HG02943 (cell line): ENCODE measurements at regions not wholly inside any gene's neighbourhood (a gene's known extent, or its start where the extent isn't known, plus 50 kb on each side); places are given as distances from the start of the nearest gene placed in this dataset.

Experiments
- ATAC-seq: cut with Tn5 transposase; IDR thresholded peaks from one replicate; pipeline ENCODE4 v1.9.1; 2021; ENCODE audit warnings: mild to moderate bottlenecking, low read depth, moderate library complexity; ENCODE audit not compliant: unreplicated experiment

DNA sequence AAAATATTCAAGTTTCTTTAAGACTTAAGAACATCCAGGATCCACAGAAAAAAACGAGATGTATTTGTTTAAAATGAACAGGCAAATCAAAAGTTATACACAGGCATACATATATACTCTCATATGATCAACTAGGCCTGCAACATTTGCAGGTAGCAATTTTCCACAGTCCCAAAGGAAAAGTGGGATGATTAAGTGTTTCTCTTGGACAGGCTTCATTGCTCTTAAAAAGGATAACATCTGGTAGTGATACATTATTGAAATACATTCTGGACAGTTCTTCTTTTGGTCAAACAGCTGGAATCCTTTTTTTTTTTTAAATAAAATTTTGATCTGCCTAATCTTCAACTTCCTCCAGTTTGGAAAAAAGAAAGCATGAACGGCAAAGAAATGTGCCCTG is 114.8 kb upstream of the TDRD3 start:
- ATAC-seq: no peak

DNA sequence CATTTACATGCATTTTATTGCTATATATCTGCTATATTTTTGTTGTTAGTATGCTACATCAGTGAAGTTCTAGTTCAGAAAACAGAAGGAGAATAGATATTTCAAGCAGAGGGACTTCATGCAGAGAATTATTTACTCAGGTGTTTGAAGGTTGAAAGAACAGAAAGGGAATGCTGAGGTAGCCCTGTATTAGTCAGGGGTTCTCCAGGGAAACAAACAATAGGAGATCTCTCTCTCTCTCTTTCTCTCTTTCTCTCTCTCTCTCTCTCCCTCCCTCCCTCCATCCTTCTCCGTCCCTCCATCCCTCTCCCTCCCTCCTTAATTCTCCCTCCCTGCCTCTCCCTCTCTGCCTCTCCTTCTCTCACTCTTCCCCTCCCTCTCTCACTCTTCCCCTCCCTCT is 114.3 kb upstream of the TDRD3 start:
- ATAC-seq: no peak

DNA sequence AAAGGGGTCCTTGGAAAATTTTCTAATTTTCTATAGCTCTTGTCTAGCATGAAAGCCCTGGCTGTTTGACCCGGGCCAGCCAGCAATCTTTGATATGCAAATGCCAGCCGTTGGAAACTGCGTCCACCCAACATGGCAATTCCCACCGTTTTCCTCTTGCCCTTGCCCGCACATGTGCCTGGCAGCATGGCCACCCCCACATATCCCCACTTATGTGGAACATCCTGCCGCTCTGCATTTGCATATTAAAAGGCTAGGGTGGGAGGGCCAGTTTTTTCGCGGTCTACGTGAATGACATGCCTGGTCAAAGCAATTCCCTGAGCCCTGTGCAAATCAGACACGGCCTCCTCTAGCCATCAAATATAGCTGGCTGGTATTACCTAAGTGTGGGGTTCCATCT is 110.3 kb upstream of the TDRD3 start:
- no peak for ATAC-seq

DNA sequence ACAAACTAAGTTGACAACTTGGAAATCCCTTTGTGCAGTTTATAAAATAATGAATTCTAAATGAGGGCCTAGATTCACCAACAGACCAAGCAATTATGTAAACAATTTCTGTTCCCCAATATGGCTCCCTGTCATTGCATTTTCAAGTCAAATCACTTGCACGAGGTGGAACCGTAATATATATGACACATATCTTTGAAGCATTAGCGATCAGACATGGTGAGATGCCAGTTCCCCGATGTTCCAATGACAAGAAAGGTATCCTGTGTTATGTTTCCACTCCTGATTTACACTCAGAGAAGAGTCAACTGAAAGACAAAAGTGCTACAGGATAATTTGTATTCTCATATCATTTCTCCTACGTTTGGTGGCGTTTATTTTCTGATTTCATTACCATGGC is 108.5 kb upstream of the TDRD3 start:
- no peak for ATAC-seq

DNA sequence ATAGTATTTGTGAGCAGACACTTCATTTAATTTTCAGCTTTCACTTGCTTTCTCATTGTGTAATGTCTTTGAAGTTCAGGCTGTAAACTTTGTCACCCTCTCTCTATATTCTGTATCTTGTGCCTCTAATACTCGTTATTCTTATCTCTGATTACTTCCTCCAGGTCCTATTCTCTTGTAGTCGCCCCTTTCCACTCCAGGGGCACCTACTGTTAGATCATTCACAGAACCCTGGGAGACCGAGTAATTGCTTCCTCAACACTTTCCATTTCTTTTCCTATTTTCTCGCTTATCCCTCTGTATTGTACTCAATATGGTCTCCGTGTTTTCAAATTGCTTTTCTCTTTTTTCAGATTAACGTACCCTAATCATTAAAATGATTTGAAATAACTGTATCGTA is 93.9 kb upstream of the TDRD3 start:
- ATAC-seq: no peak

DNA sequence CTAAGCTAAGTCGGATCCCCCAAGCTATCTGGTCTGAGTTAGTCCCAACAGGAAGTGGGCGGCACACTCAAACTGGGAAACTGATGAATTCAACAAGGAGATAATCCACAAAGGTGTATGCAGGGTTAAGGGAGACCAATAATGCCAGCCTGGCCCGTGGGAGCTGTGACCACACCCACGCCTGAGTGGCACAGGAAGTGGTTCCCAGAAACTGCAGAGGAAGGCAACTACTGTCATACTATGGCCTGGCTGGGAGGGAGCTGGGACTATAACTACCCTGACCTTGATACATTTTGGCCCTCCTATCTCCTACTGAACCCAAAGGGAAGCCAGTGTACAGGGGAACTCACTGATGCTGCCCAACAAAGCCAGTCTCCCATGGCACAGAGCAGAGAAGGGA is 85.5 kb upstream of the TDRD3 start:
- ATAC-seq: no peak

DNA sequence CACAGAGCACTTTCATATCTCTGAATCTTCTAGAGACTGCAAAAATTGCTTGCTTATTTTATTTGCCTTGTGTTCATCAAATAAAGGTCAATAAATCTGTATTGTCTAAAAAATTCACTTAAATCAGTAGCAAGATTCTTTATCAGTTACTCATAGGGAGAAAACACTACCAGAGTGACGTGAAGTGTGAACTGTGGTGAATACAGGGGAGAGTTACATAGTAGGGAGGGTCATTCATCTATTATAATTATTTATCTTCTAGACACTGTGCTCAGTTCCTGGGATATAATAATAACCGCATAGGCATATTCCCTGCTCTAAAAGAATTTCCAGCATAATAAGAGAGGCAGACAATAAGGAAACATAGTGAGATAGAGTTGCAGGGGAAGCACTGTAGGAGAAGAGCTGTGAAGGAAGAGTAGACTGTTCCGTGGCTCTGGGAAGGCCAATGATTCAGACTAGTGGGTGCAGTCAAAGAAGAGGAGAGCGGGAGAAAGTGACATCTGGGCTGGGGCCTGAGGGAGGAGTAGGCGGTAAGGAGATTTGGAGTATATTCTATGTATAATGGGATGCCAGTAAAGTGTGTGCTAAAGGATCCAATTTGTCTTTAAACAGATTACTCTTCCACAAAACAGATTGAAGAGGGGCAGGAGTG is 84.0 kb upstream of the TDRD3 start:
- ATAC-seq: no peak

DNA sequence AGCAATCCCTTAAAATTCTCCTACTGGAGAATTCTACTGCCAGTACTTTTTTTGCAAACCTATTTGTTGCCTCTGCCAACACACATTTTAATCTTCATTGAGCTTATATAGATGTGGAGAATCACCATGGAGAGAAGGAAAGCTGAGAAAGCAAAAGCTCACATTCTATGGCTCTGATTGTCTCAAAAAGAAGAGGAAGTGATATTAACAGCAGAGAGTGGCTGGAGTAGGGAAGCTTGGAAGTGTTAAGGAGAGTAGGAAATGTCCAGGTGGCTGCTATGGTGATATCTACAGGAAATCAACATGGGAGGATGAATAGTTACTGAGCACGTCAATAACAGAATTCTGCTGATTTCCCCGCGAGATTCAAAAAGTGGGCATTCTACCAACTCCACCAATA is 78.8 kb upstream of the TDRD3 start:
- ATAC-seq: no peak

DNA sequence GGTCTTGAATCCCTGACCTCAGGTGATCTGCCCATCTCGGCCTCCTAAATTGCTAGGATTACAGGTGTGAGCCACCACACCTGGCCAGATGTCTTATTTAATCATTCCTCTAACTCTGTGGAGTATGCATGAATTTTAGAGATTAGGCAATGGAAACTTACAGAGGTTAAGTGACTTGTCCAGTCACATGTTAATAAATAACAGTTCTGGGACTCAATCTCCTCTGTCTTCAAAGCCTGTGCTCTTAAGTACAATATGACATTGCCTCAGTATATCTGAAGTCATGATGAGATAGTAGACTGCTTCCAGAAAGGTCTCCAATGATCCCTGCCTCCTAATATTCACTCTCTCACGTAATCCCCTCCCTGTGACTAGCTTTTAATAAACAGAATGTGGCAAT is 72.9 kb upstream of the TDRD3 start:
- ATAC-seq: no peak

DNA sequence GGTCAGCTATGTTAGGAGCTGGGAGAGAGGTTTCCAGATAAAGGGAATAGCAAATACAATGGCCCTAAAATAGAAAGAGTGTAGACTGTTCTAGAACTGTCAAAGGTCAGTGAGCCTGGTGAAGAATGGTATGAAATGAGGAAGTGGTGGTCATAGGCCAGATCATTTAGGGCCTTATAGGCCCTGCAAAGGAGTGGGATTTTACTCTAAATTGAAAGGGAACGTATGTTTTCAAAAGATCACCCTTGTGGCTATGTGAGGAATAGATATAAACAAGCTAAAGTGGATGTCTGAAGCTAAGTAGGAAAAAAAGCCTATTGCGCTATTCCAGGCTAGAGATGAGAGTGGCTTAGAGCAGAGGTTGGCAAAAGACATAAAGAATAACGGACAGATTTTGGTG is 70.7 kb upstream of the TDRD3 start:
- ATAC-seq: no peak

DNA sequence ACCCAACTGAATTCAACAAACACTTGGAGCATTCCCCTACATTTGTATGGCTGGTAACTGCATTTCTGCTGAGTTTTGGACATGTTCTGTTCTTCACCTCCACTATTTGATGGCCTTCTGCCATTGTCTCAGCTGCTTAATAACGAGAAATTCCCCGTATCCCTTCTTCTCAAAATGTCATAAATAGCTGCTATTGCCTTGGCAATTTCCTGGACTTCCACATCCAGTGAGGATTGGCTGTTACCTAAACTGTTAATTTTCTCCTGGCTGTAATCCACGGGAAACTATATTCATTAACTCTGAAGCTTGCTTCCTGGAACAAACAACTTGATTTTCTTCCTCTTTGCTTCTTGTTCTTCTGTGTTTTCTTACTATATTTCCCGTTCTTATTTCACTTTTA is 69.5 kb upstream of the TDRD3 start:
- ATAC-seq: no peak

DNA sequence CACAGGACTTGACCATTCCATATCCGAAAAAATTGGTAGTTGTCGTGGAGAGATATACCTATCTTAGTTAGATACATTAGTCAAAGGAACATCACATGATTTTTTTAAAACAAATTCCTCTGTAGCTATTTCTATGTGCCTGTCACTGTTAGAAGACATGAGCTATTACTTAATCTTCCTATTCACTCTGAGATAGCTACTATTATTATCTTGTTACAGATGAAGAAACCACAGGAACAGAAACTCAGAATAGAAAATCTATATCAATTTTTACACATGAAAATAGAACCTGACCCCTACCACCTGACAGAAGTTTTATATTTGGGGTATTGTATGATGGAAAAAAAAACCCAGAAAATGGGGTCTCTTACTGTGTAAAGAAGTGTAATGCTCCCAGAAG is 68.9 kb upstream of the TDRD3 start:
- ATAC-seq: no peak

DNA sequence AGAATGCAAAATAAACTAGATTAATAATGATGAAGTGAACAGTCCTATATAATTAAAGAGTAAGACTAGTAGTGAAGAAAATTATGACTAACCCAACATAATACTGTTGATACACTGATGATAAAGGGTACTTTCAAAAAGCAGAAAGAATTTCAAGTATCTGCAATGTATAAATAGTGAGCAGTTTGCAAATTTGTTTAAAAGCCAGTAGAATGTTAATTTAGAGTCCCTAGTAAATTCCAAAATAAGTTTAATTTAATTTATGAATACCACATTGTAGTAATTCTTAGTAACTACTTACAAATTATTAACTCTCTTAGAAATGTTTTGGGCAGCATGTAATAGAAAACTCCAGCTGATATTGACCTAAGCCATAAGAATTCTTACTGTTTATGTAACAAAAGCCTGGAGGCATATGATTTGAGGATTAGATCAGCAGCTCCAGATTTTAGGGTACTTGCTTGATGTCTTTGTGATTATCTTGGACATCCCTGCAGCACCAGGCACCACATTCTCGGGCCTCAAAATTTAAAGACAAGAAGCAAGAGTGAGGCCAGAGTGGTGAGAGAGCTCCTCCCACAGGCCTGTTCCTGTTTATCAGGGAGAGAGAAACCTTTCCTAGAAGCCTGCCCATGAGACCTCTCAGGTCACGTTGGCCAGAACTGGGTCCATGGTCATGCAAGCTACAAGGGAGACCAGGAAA is 67.6 kb upstream of the TDRD3 start:
- ATAC-seq: peak; percentile 67

DNA sequence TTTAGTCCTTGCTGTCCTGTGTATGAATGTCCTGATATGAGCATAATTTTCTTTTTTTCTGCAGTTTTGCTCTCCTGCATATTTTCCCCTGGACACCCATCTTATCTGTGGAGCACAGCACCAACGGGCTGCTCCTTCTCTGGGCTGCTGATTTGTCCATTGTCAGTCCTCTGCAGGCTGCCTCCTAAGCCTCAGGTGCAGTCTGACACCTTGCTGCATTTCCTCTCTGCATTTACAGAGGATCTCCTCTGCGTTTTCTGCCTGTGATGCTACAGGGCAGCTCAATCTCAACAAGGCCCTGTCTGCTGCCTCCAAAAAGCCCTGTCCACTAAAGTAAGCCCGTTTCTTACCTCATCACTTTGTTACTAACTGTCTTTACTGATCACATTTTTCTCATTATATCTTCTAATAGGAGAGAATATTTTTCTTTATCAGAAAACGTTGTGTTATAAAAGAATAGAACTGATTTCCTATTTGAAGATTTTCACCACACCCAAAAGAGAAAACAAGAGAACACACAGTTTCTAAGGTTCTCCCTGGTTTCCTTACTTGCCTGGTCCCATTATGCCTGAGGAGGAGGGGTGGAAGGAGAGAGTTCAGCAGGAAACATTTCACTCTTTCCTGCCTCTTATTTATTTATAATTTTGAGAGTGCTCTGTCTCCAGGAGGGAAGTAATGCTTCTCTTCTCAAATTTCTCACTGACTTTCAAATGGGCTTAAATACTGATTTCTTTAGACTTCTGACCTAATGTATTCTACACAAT is 65.6 kb upstream of the TDRD3 start:
- no peak for ATAC-seq

DNA sequence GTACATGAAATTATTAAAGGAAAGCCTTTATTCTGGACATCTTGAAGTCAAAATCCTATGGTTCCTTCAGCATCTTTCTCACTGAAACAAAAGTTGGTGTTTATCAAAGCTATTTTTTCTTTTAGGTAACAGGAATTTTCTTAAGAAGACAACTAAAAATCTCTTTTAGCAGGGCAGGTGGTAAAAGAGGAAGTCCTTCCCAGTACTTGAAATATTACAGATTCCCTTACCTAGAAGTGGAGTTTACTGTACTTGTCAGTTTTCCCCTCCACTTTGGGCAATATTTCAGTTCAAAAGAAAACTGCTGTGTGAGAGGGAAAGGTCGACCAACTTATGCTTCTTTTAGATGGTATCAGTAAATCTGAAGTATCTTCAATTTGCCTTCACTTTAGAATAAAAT is 64.3 kb upstream of the TDRD3 start:
- ATAC-seq: no peak

DNA sequence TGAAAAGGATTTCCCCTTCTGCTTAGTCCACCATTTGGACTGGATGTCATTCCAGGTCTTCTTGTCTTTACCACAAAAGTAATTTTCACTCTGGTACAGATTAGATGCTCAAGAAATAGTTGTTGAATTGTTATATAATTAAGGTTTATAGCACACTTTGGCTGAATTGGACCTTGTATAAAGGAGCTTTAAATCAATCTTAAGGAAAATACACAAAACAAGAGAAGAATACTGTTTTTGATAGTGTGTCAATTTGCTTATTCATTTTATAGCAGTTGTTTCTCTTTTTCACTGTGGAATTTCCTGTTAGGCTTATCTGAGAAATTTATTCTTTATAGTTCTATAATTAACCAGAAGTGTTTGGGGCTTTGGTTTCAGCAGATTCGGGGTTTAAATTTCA is 62.7 kb upstream of the TDRD3 start:
- no peak for ATAC-seq

DNA sequence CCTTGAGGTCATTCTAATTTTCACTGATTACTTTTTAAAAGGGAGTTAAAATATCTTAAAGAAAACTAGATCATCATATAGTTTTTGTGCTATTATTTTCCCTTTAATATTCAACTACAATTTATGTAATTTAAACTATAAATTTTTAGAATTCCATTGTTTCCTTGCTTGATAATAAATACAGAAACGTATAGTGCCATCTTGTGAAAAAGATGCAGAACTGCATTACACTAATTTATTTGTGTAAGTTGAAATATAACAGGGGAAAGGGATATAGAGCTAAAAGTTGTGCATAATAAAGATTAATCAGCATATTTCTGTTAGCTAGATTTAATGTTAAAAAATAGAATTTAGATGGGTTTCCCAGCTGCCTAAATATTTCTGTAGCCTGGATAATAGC is 61.5 kb upstream of the TDRD3 start:
- ATAC-seq: no peak

DNA sequence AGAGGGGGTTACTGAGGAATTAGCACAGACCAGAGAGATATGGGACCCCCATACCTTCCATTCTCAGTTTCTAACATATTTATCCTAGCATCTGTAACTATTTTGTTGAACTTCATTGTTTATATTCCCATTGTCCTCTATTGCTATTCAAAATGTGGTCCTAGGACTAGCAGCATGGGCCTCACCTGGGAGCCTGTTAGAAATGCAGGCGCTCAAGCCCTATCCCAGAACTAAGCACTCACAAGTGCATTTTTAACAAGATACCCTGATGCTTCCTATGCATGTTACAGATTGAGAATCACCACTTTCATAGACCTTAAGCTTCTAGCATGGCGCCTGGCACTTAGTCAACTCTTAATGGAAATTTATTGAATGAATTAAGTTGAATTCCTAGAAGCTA is 58.3 kb upstream of the TDRD3 start:
- no peak for ATAC-seq

DNA sequence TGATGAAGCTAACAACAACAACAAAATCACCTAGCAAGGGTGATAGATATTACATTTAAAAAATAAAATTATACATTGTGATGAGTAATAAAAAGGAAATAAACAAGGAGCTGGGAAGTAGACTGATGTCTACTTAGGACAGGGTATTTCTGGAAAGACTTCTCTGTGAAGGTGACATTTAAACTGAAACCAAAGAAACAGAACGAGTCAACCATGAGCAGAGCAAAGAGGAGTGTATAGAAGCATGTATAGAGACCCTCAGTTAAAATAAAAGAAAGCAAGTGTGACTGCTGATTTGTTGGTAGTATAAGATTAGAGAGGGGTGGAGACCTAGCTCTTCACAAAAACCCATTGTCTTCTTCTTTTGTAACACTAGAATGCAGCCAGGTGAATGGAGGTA is 53.0 kb upstream of the TDRD3 start:
- ATAC-seq: no peak

DNA sequence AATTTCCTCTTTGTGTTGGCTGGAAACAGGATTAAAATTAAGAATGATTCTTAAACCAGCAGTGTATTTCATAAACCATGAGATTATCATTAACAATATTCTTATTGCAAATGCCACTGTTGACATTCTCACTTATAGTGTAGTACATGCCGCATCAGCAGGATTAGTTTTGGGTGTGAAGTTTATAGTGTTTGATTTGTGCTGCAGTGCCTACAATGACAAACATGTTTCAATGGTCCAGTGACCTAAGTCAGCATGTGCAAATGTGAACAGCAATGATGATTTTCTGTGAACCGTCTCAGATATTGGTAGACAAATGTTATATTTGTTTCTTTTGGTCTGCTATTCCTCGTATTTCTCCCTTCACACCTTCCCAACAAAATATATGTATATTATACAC is 49.8 kb upstream of the TDRD3 start:
- no peak for ATAC-seq
